H9 (cell line): ENCODE measurements at regions not wholly inside any gene's neighbourhood (a gene's known extent, or its start where the extent isn't known, plus 50 kb on each side); places are given as distances from the start of the nearest gene placed in this dataset.

Experiments used
- DNase-seq: peaks from one replicate; pipeline ENCODE4 v3.0.0-alpha.2; 2017
- H2AFZ ChIP-seq: one replicate; pipeline ENCODE4 v1.6.1; 2013; ENCODE audit warnings: mild to moderate bottlenecking, low read length, control low read depth, moderate library complexity
- H2AK5ac ChIP-seq: 2 replicates; pipeline ENCODE4 v1.6.1; 2013; ENCODE audit warnings: low read length, control low read depth, mixed read lengths; ENCODE audit not compliant: insufficient read length
- H2BK120ac ChIP-seq: one replicate; pipeline ENCODE4 v1.6.1; 2013; ENCODE audit warnings: low read depth, mild to moderate bottlenecking, low read length, control low read depth, inconsistent platforms; ENCODE audit not compliant: poor library complexity, severe bottlenecking
- H2BK12ac ChIP-seq: 2 replicates; pipeline ENCODE4 v1.6.1; 2013; ENCODE audit warnings: low read length, control low read depth, mixed read lengths, low read depth; ENCODE audit not compliant: insufficient read length
- H2BK15ac ChIP-seq: 2 replicates; pipeline ENCODE4 v1.6.1; 2013; ENCODE audit warnings: low read depth, low read length, control low read depth
- H2BK20ac ChIP-seq: one replicate; pipeline ENCODE4 v1.6.1; 2013; ENCODE audit warnings: low read depth, mild to moderate bottlenecking, low read length, control low read depth, inconsistent platforms; ENCODE audit not compliant: poor library complexity, severe bottlenecking
- H2BK5ac ChIP-seq: 2 replicates; pipeline ENCODE4 v1.6.1; 2013; ENCODE audit warnings: low read length, control low read depth, mixed read lengths; ENCODE audit not compliant: insufficient read length
- H3K14ac ChIP-seq: 2 replicates; pipeline ENCODE4 v1.6.1; 2013; ENCODE audit warnings: low read length, control low read depth; ENCODE audit not compliant: insufficient read depth
- H3K18ac ChIP-seq: 2 replicates; pipeline ENCODE4 v1.6.1; 2013; ENCODE audit warnings: low read depth, mild to moderate bottlenecking, mixed read lengths, low read length, control low read depth; ENCODE audit not compliant: insufficient read length
- H3K23ac ChIP-seq: 2 replicates; pipeline ENCODE4 v1.6.1; 2013; ENCODE audit warnings: low read length, control low read depth, mixed read lengths, low read depth; ENCODE audit not compliant: insufficient read length
- H3K23me2 ChIP-seq: 2 replicates; pipeline ENCODE4 v1.6.1; 2013; ENCODE audit warnings: low read depth, mild to moderate bottlenecking, mixed read lengths, low read length, control low read depth; ENCODE audit not compliant: insufficient read length, poor library complexity, severe bottlenecking
- H3K27ac ChIP-seq: 2 replicates; pipeline ENCODE4 v1.5.1; 2013; ENCODE audit warnings: low read length, control low read depth, mixed read lengths, low read depth; ENCODE audit not compliant: insufficient read length
- H3K27me3 ChIP-seq: 2 replicates; pipeline ENCODE4 v1.6.1; 2013; ENCODE audit warnings: low read length, control low read depth, inconsistent platforms; ENCODE audit not compliant: insufficient read depth
- H3K4ac ChIP-seq: 2 replicates; pipeline ENCODE4 v1.6.1; 2013; ENCODE audit warnings: low read depth, mild to moderate bottlenecking, control low read depth, inconsistent platforms, low read length, moderate library complexity
- H3K4me1 ChIP-seq: 2 replicates; pipeline ENCODE4 v1.6.1; 2013; ENCODE audit warnings: low read length, control low read depth, inconsistent platforms; ENCODE audit not compliant: insufficient read depth
- H3K4me2 ChIP-seq: 2 replicates; pipeline ENCODE4 v1.6.1; 2013; ENCODE audit warnings: low read length, control low read depth, mixed read lengths; ENCODE audit not compliant: insufficient read length, insufficient read depth
- H3K56ac ChIP-seq: 2 replicates; pipeline ENCODE4 v1.6.1; 2013; ENCODE audit warnings: low read depth, mild to moderate bottlenecking, mixed read lengths, low read length, control low read depth; ENCODE audit not compliant: insufficient read length
- H3K79me1 ChIP-seq: 2 replicates; pipeline ENCODE4 v1.6.1; 2013; ENCODE audit warnings: low read depth, mild to moderate bottlenecking, moderate library complexity, low read length, control low read depth, inconsistent platforms; ENCODE audit not compliant: insufficient read depth, poor library complexity, severe bottlenecking
- H3K79me2 ChIP-seq: 2 replicates; pipeline ENCODE4 v1.6.1; 2013; ENCODE audit warnings: low read length, control low read depth, inconsistent platforms; ENCODE audit not compliant: insufficient read depth
- H3K9ac ChIP-seq: 2 replicates; pipeline ENCODE4 v1.6.1; 2013; ENCODE audit warnings: low read length, control low read depth, mixed read lengths; ENCODE audit not compliant: insufficient read length; ENCODE audit errors: extremely low read depth
- H3K9me3 ChIP-seq: one replicate; pipeline ENCODE4 v1.6.1; 2013; ENCODE audit warnings: low read depth, low read length, inconsistent platforms; ENCODE audit not compliant: control insufficient read depth
- H3T11ph ChIP-seq: one replicate; pipeline ENCODE4 v1.6.1; 2013; ENCODE audit warnings: mild to moderate bottlenecking, low read length, control low read depth, inconsistent platforms
- H4K20me1 ChIP-seq: one replicate; pipeline ENCODE4 v1.6.1; 2013; ENCODE audit not compliant: control insufficient read depth, insufficient read length, insufficient read depth
- H4K5ac ChIP-seq: 2 replicates; pipeline ENCODE4 v1.6.1; 2013; ENCODE audit warnings: low read depth, mild to moderate bottlenecking, mixed read lengths, low read length, control low read depth; ENCODE audit not compliant: insufficient read length
- H4K8ac ChIP-seq: replicated peaks from 2 replicates; pipeline ENCODE4 v1.6.1; 2013; ENCODE audit warnings: low read length, control low read depth, mixed read lengths, low read depth; ENCODE audit not compliant: insufficient read length
- H4K91ac ChIP-seq: 2 replicates; pipeline ENCODE4 v1.6.1; 2013; ENCODE audit warnings: low read depth, mild to moderate bottlenecking, moderate library complexity, mixed read lengths, low read length, control low read depth; ENCODE audit not compliant: insufficient read length
- H3K27ac Mint-ChIP-seq, 3 experiments: 2 replicates in 2 of 3; 3 replicates in 1 of 3; pipeline ENCODE4 v1.8.0; 2020 to 2021; ENCODE audit warnings: mixed read lengths in 3 of 3, mild to moderate bottlenecking in 1 of 3, moderate library complexity in 1 of 3
- H3K27me3 Mint-ChIP-seq: 2 replicates; pipeline ENCODE4 v1.8.0; 2021; ENCODE audit warnings: low read depth, mild to moderate bottlenecking, moderate library complexity, mixed read lengths
- H3K36me3 Mint-ChIP-seq, 3 experiments: 2 replicates in 2 of 3; 3 replicates in 1 of 3; pipeline ENCODE4 v1.8.0; 2020 to 2021; ENCODE audit warnings: low read depth in 3 of 3, mixed read lengths in 3 of 3; ENCODE audit not compliant: insufficient read depth in 1 of 3
- H3K4me1 Mint-ChIP-seq, 2 experiments: 2 replicates each; pipeline ENCODE4 v1.8.0; 2020; ENCODE audit warnings: mixed read lengths in 2 of 2
- H3K4me3 Mint-ChIP-seq, 2 experiments: 2 replicates in 1 of 2; 3 replicates in 1 of 2; pipeline ENCODE4 v1.8.0; 2020 to 2021; ENCODE audit warnings: mild to moderate bottlenecking in 2 of 2, mixed read lengths in 2 of 2, moderate library complexity in 1 of 2
- H3K9me3 Mint-ChIP-seq, 2 experiments: 2 replicates in 1 of 2; 3 replicates in 1 of 2; pipeline ENCODE4 v1.8.0; 2020; ENCODE audit warnings: mild to moderate bottlenecking in 2 of 2, mixed read lengths in 2 of 2, moderate library complexity in 1 of 2
- CTCF ChIP-seq: fragments of 200-600 bp; sonication (generic); conservative IDR thresholded peaks from 3 replicates; pipeline ENCODE4 v1.8.0; 2021; ENCODE audit warnings: antibody characterized with exemption, mild to moderate bottlenecking
- WGBS: extraction: QIAGEN DNeasy Blood & Tissue Kit; methylation state at CpG from one replicate; pipeline ENCODE4 v1.1.7; 2013; ENCODE audit warnings: missing lambda C conversion rate, low lambda C conversion rate, mixed read lengths; ENCODE audit not compliant: insufficient read length; ENCODE audit errors: extremely low coverage; 5-methylcytosine and 5-hydroxymethylcytosine counted together

DNA sequence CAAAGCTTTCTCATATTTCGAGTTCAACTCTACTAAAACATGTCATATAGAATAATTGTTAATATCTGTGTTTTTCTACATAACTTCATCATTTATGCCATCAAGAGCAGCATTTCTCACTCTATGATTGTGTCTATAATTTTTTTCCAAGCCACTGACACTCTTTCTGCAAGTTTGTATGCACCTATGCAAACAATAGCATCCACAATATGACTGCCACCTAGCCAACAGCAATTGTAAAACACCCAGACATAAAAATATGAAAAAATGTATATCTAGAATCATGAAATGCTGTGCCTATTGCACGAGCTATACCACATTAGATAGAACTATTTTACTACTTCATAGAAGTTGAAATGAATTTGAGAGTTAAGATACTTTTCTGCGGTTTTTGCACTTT is 286.5 kb upstream of the MARCKS start:
- H3K27me3 ChIP-seq, result no peaks in the 10 kb centered on the region
- no peak overlapping the region for H3K18ac ChIP-seq
- H3T11ph ChIP-seq, result no peak overlapping the region
- no peak overlapping the region for H2AK5ac ChIP-seq
- H3K27ac ChIP-seq, result no peak overlapping the region
- H3K4me1 ChIP-seq, result no peaks in the 10 kb centered on the region
- H3K14ac ChIP-seq, result no peak overlapping the region
- H3K23ac ChIP-seq, result no peak overlapping the region
- Mint-ChIP-seq H3K4me1 (peaks cover 10 to 11% of the 10 kb centered on the region in 2 experiments), H3K9me3 (peaks cover 0 to 5% of the 10 kb centered on the region in 2 experiments; a peak in 2 of 5 replicates), H3K4me3 (no peak overlapping the region), H3K36me3 (no peaks in the 10 kb centered on the region; a peak in 1 of 7 replicates), H3K27me3 (peaks cover 6% of the 10 kb centered on the region), H3K27ac (no peak overlapping the region)
- no peak for TF ChIP-seq CTCF
- no peaks in the 10 kb centered on the region for H3K79me1 ChIP-seq
- no peaks in the 10 kb centered on the region for H4K20me1 ChIP-seq
- no peak overlapping the region for H2BK15ac ChIP-seq
- H2BK120ac ChIP-seq, result no peak overlapping the region
- no peak overlapping the region for H2BK5ac ChIP-seq
- no peak overlapping the region for H2BK12ac ChIP-seq
- no peak overlapping the region for H2AFZ ChIP-seq
- no CpG with 5 or more reads among the region's 3 CpGs for WGBS
- H3K23me2 ChIP-seq, result no peaks in the 10 kb centered on the region
- H4K5ac ChIP-seq, result no peak overlapping the region
- H3K9me3 ChIP-seq, result no peaks in the 10 kb centered on the region
- no peak overlapping the region for H3K9ac ChIP-seq
- no peak overlapping the region for H3K4ac ChIP-seq
- H3K56ac ChIP-seq, result no peak overlapping the region
- no peak overlapping the region for H3K4me2 ChIP-seq
- H4K8ac ChIP-seq, result no peak overlapping the region
- no peaks in the 10 kb centered on the region for H3K79me2 ChIP-seq
- no peak for DNase-seq
- no peak overlapping the region for H4K91ac ChIP-seq
- H2BK20ac ChIP-seq, result no peak overlapping the region
